ENCODE measurements at regions not wholly inside any gene's neighbourhood (a gene's known extent, or its start where the extent isn't known, plus 50 kb on each side); places are given as distances from the start of the nearest gene placed in this dataset.

DNA sequence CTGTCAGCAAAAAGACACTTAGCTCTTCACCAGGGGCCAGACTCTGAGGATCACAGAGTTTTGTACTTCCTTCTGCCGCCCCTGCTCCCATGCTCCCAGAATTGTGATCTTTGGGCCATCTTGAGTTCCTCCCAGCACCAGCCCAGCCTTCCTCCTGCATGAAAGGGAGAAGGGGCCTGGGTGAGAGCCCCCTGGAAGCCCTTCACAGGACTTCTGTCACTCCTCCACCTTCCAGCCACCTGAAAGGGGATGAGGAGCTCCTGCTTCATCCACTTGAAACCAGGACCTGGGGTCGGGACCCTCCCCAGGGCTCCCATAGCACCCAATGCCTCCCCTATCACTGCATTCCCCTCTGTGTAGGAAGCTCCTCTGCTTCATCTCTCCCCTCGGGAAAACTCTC, 174.2 kb downstream of the BUD13 start:
- DNase-seq (ENCODE audit: low read depth), result no peak

DNA sequence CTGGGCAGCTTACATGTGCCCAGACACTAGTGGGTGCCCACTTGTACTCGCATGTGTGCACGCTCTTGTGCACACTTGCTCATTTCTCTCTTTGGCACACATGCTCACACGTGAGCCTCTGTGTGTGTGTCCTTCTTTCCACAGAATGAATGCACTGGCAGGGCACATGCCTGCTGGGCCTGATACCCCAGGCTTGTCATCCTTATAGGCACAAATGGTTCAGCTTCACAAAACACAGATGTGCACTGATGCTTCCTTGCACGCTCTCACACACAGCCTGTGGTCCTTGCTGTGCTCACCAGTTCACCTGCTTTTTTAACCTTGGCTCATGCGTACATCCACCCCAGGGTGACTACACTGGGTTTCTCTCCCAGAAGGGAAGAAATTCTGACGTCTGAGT, 174.8 kb downstream of the BUD13 start:
- DNase-seq (ENCODE audit: low read depth), result no peak

DNA sequence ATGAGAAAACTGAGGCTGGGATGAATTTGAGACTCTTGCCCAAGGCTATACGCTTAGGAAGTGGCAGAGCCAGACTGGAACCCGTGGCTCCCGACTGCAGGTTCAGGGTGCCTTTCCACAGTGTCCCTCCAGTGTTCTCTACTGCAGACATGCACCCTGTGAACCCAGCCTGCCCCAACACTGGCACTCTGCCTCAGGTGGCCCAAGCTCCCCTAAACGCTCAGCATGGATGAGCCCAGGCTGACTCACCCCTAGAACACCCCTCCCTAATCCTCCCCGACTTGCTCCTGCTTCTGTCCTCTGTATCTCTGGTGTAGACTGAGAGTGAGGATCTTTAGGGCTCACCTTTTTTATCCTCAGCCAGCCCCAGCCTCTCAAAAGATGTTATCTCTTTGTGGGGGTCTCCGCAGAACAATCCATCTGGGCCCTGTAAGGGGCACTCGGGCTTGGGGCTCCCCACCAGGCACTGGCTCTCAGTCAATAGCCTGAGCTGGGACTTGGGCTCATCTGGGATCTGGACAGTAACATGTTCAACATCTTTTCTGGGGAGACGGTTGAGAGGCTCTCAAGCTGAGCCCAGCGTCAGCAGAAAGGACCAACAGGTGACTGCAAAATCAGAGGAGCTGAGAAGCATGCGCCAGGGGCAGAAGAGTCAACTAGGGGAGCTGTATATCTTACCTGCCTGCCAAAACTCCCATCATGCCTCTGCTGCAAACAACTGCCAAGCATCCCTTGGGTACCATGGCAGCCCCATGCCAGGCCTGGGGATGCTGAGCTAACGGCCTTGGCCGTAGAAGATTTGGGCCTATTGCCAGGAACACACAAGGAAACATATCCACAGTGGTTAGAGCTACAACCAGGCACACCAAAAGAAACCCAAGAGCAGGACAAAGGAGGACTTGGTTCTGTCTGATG, 176.2 kb downstream of the BUD13 start:
- DNase-seq (ENCODE audit: low read depth), result no peak

DNA sequence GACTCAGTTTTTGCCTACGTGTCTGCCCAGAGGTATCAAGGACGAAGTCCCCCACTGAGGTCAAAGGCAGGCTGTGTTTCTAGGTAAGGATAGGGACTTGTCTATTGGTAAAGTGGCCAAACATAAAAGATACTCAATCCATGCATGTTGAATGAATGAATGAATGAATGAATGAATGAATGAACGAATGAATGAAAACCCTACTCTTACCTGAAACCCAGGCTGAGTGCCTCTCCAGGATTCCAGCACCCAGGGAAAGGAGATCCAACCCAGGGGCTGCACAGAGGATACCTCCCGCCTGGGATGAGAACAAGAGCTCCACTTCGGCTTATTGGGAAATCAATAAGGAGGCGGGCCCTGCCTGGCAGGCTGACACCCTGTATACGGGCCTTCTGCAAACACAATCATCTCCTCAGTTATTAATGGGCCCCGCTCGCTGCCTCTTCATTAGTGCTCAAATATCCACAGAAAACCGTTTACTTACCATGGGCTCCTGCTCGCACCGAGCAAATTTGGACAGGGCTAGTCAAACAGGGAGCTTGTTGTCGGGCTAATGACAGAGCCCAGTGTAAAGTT, 177.4 kb downstream of the BUD13 start:
- no peak for DNase-seq (ENCODE audit: low read depth)

DNA sequence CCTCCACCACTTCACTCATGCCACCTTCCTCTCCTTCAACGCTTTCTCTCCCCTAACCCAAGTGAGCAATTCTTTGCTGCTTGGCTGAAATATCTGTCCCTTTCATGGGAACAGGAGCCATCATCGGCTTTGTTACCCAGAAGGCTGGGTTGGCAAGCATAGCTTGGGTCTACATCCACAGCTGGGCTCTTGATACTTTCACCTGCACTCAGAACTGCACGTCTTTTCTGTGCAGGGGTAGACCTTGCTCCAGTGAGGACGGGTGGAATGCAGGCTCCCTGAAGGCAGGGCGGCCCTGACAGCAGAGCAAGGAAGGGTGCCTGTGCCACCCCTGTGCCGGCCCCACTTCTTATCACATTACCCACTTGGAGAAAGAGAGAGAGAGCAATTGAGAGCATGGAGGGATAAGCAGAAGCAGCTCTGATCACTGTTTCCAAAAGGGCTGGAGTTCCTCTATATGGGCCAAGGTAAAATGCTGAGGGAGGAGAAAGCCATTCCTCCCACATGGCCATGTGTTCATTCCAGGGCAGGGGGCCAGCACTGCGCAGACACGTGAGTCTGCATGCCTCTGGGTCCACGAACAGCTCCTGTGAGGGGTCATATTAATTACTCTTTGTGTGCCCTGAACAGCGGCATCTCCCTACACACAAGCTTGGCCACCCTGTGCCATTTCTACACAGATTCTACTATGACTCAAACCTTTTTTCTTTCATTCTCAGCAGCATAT, 181.8 kb downstream of the BUD13 start:
- no peak for DNase-seq (ENCODE audit: low read depth)

DNA sequence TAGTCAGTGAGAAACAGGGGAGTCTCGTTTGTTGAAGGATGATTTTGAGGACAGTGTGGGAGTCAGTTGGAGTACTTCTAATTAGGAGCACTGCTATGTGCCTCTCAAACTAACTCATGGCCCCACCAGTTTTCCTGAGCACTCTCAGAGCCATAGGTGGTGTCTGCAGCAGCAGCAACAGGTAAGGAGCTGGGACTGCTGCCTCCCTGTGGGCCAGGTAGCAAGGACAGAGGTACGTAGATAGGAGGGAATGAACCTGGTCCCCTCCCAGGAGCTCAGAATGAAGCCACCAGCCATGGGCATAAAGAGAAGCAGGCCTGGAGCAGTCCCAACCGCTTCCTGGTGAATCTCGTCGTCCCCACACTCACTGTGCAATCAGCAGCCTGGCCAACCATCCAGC, 183.4 kb downstream of the BUD13 start:
- DNase-seq (ENCODE audit: low read depth), result no peak

DNA sequence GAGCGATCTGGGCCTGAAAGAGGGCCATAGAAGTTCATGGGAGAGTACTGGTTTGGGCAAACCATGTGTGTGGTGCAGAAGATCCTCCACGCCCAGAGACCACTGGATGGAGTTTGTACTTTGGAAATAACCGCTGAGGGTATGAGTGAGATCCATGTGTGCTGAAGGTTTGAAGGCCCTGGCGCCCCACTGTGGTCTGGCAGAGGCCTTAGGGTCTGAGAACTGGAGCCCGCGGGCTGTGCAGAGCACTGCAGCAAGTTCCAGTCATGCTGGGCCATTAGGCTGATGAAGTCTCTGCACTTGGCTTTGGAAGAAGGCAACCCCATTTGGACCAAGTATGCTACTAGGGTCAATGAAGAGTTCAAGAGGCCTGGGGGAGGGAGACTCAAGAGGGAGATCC, 186.4 kb downstream of the BUD13 start:
- no peak for DNase-seq (ENCODE audit: low read depth)

DNA sequence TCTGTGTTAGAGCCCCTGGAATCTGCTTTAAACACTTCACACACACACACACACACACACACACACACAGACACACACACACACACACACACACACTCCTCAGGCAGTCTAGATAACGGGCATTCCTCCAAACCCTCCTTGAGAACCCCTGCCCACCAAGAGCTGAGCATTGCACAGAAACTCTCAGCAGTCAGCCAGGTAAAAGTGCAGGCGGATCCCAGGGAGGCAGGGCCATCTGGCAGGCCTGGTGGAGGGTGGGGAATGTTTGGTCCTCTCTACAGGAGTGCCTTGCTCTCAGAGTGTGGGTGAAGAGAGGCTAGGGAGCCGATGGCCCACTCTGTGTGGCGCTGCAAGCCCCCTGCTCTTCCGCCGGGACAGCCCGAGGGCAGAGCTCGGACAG, 190.2 kb downstream of the BUD13 start:
- no peak for DNase-seq (ENCODE audit: low read depth)

DNA sequence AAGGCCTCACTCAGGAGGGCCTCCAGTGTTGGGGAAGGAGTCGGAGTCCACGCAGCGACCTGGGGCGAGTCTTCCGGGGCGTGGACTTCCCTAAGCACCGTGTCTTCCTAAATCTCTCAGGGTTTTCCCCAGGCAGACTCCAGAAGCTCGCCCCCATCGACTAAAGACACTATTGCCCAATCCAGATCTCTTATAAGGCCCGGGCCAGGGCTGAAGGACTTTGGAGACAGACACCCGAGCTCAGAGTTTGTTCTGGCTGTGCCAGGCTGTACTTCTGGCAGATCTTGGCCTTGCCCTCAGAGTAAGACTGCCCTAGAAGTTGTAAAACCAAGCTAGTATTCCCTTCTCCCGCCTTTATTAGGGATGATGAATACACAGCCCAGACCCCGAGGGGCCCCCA, 191.4 kb downstream of the BUD13 start:
- DNase-seq (ENCODE audit: low read depth), result no peak

DNA sequence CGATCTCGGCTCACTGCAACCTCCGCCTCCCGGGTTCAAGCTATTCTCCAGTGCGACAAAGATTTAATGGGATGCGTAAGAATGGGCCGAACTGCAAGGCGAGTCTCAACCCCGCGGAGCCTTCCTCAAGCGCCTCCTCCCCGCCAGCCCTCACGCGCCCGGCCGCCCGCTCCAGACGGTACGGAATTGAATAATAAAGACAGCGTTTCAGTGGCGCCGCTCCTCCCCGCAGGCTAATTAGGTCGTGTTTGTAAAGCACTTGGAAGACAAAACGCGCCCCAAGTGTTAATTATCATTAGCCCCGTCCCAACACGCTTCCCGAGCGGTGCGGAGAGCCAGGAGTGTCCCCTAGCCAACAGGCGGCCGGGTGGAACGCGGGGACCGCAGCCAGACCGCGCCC, 192.0 kb downstream of the BUD13 start:
- no peak for DNase-seq (ENCODE audit: low read depth)

DNA sequence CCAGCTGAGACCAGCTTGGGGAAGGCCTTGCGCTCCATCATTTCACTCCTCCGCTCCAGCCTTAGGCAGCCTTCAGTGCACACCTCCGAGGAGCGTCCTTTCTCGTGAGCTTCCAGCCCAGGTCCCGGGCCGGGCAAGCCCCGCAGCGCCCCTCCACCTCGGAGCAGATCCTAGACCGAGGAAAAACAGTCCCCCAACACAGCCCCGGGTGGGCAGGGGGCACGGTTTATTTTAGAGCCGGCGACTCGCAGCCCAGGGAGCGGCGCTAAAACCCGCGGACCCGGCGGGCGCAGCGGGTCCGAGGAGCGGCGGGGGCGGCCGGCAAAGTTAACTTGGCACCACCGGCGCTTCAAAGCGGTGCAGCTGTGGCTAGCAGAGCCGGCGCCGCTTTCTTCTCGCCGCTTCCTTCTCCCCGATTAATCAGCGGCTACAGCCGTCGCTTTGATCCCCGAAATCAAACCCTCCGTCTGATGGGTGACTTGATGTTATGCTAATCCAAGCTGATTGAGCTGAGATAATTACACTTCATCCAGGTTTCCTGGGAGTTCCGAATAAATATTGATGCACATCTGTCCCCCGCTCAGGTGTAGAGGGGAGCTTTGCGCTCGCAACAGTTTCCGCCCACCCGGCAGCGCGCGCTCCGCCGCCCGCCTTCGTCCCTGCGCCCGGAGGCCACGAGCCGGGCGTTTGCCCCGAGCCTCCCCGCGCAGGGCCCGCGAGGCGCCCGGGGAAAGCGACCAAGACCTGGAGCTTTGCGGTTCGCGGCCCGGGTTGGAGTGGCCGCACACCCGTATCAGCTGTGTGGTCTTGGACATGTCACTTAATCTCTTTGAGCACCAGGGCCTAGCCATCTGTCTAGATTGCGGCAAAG, 192.7 kb downstream of the BUD13 start:
- no peak for DNase-seq (ENCODE audit: low read depth)

DNA sequence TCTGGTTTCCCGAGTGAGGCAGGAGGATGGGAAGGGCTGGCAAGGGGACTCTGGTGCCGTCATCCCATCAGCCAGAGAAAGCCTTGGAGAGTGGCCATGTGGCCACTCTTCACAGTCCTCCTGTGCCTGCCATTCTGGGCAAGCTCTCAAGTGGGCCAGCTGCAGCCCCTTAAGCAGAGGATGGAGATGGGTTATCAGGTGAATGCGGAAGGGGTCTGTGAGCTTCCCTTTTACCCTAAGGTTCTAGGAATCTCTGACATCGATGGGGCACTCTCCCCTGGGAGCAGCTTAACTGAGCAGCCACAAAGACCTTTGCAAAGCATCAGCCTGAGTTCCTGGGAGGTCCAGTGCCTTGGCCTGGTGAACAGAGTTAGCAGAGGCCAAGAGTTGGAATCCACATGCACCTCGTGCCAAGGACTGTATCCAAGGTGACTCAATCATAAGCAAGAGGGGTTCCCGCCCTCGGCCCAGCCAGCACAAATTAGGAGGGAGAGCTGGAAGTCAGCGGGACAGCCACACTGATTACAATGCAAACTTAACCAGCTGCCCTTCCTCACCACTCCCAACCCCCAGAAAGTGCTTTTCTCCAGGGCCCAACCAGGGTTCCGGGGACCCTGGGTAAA, 193.6 kb downstream of the BUD13 start:
- DNase-seq (ENCODE audit: low read depth), result no peak

DNA sequence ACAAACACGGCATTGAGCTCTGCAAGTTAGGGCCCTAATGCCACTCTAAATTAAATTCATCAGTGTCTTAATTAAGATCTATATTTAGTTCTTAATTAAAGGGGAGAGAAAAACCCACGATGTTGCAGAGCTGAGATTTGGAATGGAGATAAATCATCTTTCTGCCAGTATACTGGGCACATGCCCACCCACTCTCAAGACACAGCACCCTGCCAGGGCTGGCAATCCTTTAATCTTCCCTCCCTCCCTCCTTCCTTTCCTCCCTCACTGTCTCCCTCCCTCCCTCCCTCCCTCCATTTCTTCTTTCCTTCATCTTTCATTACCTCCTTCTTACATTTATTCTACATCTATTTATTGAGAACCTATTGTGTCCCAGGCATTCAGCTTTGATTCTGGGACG, 194.8 kb downstream of the BUD13 start:
- no peak for DNase-seq (ENCODE audit: low read depth)

DNA sequence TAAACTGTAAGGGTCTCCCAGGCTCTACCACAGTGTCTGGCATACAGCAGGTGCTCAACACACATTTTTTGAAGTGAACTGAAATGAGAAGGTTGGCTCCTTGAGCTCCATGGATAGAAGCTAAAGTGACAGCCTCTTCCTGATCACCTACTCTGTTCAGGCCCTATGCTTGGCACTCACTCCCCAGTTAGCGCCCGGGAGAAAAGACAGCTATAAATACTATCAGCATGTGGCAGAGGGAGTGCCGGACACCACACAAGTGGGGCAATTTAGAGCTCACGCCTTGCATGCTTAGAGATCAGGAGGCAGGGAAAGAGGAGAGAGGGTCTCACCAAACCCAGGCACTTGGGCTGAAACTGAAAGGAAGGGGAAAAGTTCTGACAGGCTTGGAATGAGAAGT, 195.5 kb downstream of the BUD13 start:
- no peak for DNase-seq (ENCODE audit: low read depth)

DNA sequence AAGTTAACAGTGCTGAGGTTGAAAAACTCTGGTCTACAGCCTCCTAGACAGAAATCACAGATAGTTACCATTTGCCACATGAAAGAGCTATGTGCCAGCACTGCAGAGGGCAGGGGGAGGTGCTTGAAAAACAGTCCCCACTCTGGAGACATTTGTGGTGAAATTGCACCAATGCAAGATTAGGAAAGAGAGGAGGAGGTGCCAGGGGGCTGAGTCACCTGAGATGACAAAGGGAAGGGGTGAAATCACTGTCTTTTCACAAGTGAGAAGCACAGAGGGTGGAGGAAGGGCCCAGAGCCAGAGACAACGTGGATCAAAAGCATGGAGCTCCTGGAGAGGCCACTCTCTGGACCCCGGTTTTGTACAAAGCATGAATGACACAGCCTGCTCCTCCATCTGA, 196.3 kb downstream of the BUD13 start:
- DNase-seq (ENCODE audit: low read depth), result no peak

DNA sequence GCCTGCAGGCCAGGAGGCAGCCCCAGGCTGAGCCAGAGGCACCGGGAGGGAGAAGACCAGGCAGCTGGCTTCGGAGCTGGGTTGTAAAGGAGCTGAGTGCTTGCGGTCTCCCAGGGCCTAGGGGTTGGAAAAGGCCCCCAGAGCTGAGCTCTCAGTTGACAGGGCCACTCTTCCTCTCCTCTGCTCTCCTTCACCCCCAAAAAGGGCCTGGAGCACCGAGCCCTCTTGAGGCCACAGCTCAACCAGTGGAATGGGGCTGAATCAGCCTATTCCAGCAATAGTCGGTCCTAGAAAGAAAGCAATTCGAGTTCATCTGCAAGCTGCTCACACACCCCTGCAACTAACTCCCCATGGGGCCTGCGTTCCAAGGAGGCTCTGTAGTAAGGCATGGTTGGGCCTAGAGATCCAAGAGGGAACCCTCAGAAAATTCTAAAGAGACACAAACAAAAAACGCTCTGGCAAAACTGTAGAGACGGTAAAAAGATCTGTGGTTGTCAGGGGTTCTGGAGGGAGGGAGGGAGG, 205.0 kb downstream of the BUD13 start:
- no peak for DNase-seq (ENCODE audit: low read depth)

DNA sequence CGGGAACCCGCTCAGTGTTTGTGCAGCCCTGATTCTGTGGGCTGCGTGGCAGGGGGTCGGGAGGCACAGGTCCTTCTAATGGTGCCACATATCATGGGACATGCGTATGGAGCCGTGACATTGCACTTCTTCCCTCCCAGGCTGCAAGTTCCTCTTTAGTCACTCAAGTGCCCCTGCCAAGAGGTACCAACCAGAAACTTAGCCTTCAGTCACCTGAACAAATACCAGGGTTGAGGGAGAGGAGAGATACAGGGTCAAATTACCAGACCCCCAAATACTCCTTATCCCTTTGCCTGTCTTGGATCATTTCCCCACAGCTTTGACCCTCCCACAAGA, 209.1 kb downstream of the BUD13 start:
- DNase-seq (ENCODE audit: low read depth), result no peak

DNA sequence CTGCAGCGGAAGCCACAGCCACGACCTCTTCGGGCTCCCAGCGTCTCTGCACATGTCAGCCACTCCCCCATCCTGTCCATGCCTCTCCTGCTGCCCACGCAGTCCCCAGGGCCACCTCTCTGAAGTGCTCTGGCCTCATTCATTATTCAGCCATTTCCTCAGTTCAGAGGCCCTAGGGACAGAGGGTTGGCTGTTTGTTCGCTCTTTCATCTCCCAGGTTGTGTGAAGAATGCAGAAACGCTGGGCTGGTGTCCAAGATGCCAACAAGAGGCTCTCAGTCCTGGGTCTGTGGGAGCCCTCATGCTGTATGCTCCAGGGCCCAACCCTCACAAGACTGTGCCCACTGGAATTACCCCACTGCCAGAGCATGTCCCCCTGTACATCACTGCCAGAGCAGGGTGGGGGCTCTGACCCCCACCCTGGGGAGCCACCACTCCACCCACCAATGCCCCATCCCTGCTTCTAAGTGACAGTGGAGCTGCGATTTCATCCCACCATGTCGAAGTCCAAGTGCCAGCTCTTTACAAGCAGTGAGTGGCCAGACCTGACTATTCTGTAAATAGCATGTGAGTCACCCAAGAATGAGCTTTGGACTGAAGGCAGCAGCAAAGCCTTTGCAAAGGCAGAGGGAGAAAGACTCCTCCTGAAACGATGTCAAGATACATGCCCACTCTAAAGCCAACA, 209.6 kb downstream of the BUD13 start:
- DNase-seq (ENCODE audit: low read depth), result no peak

DNA sequence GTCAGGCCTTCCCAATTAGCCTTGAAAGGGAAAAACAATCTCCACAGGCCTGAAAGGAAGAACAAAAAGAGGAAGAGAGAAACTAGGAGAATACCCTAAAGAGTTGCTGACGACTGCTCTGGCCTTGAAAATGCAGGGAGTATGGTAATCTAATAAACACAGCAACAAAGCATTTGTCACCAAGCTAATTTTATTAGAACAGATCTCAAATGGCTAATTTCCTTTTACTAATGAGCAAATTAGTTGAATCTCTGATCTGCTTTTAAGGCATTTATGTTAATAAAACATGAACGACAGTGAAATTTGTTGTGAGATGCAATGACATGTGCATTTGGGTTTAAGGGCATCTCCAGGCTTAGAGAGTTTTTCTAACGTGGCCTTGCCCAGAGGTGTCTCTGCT, 212.2 kb downstream of the BUD13 start:
- no peak for DNase-seq (ENCODE audit: low read depth)

DNA sequence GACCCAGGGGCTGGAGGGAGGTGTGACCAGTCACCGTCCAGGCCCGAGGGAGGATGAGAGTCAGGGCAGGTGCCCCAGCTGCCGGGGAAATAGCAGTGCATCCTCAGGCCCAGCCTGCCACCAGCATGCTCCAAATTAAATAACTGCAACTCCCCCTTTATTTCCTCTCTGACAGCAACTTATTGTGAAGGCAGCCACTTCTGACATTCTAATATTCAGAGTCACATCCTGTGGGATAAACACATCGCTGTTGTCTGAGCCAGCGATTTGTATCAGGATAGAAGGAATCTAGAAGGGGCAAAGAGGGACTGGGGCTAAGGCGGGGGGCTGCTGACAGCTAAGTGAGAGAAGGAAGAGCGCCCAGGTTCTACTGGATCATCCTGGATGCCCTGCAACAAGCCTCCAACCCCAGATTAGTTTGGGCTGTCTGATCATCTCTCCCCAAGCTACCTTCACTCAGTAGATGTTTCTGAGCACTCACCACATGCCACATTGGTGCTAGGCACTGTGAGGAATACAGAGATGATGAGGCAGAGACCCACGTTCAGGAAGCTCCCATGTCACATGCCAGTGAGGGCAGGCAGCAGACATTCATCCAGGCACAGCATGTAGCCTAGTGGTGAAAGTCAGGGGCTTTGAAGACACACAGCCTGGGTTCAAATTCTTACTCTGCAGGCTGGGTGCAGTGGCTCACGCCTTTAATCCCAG, 214.1 kb downstream of the BUD13 start:
- no peak for DNase-seq (ENCODE audit: low read depth)
